Keratinocyte (primary cell): ENCODE measurements at regions not wholly inside any gene's neighbourhood (a gene's known extent, or its start where the extent isn't known, plus 50 kb on each side); places are given as distances from the start of the nearest gene placed in this dataset.

ENCODE experiments used
- DNase-seq: peaks from one replicate; pipeline ENCODE4 v3.0.0-alpha.2; 2011; ENCODE audit warnings: low read depth, missing footprints, low spot score
- FAIRE-seq: peaks from 2 replicates; lab custom pipeline; 2011; peaks lifted over from hg19 to GRCh38; lab: Jason Lieb, UNC
- H2AFZ ChIP-seq: 2 replicates; pipeline ENCODE4 v1.6.0; 2012; ENCODE audit warnings: low read length, control low read depth, inconsistent platforms; ENCODE audit not compliant: control insufficient read depth
- H3K27ac ChIP-seq: 2 replicates; pipeline ENCODE4 v1.5.1; 2011; ENCODE audit warnings: low read length; ENCODE audit not compliant: control insufficient read depth, insufficient read depth
- H3K27me3 ChIP-seq: 3 replicates; pipeline ENCODE4 v1.6.0; 2011; ENCODE audit warnings: low read length; ENCODE audit not compliant: control insufficient read depth, insufficient read depth; ENCODE audit errors: extremely low read depth
- H3K36me3 ChIP-seq, 2 experiments: 2 replicates in 1 of 2; 3 replicates in 1 of 2; pipeline ENCODE4 v1.5.1; 2011; ENCODE audit warnings: low read length in 2 of 2, mild to moderate bottlenecking in 1 of 2; ENCODE audit not compliant: control insufficient read depth in 2 of 2, insufficient read depth in 2 of 2; ENCODE audit errors: extremely low read depth in 1 of 2
- H3K4me1 ChIP-seq: 3 replicates; pipeline ENCODE4 v1.5.1; 2011; ENCODE audit warnings: low read length; ENCODE audit not compliant: control insufficient read depth, insufficient read depth; ENCODE audit errors: extremely low read depth
- H3K4me2 ChIP-seq: 3 replicates; pipeline ENCODE4 v1.6.0; 2011; ENCODE audit warnings: low read depth, low read length; ENCODE audit not compliant: control insufficient read depth, insufficient read depth; ENCODE audit errors: extremely low read depth
- H3K4me3 ChIP-seq, 3 experiments: fragments of 200-600 bp in 1 of 3; sonication (generic) in 1 of 3; 2 replicates in 2 of 3; 3 replicates in 1 of 3; pipeline ENCODE4 v1.5.1; 2011 to 2016; ENCODE audit warnings: low read length in 3 of 3, mild to moderate bottlenecking in 3 of 3, control low read depth in 2 of 3, inconsistent platforms in 1 of 3, low read depth in 1 of 3, mixed read lengths in 1 of 3, mixed run types in 1 of 3, moderate library complexity in 1 of 3; ENCODE audit not compliant: control insufficient read depth in 2 of 3, insufficient read depth in 2 of 3; ENCODE audit errors: extremely low read depth in 1 of 3
- H3K79me2 ChIP-seq: 2 replicates; pipeline ENCODE4 v1.6.0; 2012; ENCODE audit warnings: low read length; ENCODE audit not compliant: control insufficient read depth, insufficient read depth
- H3K9ac ChIP-seq: 3 replicates; pipeline ENCODE4 v1.6.0; 2011; ENCODE audit warnings: low read length; ENCODE audit not compliant: control insufficient read depth, insufficient read depth; ENCODE audit errors: extremely low read depth
- H3K9me1 ChIP-seq: 3 replicates; pipeline ENCODE4 v1.6.0; 2011; ENCODE audit warnings: low read length; ENCODE audit not compliant: control insufficient read depth, insufficient read depth; ENCODE audit errors: extremely low read depth
- H3K9me3 ChIP-seq: 2 replicates; pipeline ENCODE4 v1.5.1; 2012; ENCODE audit warnings: low read depth, low read length; ENCODE audit not compliant: control insufficient read depth
- H4K20me1 ChIP-seq: 3 replicates; pipeline ENCODE4 v1.6.0; 2011; ENCODE audit warnings: low read length; ENCODE audit not compliant: control insufficient read depth, insufficient read depth; ENCODE audit errors: extremely low read depth
- CTCF ChIP-seq, 3 experiments: IDR thresholded peaks in 1 of 3; conservative IDR thresholded peaks in 1 of 3; optimal IDR thresholded peaks in 1 of 3; 2 replicates in 2 of 3; 3 replicates in 1 of 3; pipeline versions ENCODE3 to v1.5.1; 2011; ENCODE audit warnings: low read length in 3 of 3, mild to moderate bottlenecking in 3 of 3, moderate library complexity in 2 of 3, control low read depth in 1 of 3, inconsistent platforms in 1 of 3; ENCODE audit not compliant: insufficient read depth in 2 of 3; ENCODE audit errors: extremely low read depth in 1 of 3
- EZH2 ChIP-seq: IDR thresholded peaks from one replicate; pipeline ENCODE4 v1.6.1; 2012; ENCODE audit warnings: inconsistent platforms, mild to moderate bottlenecking, low read length, moderate library complexity
- dilution Hi-C: fragments of 300-500 bp; cut with MboI; formaldehyde crosslinking; loops from one replicate; pipeline ENCODE4 v1.7.0; 2020; ENCODE audit warnings: low sequenced_read_pairs; ENCODE audit not compliant: extremely low pct_ligation_motif_present

DNA sequence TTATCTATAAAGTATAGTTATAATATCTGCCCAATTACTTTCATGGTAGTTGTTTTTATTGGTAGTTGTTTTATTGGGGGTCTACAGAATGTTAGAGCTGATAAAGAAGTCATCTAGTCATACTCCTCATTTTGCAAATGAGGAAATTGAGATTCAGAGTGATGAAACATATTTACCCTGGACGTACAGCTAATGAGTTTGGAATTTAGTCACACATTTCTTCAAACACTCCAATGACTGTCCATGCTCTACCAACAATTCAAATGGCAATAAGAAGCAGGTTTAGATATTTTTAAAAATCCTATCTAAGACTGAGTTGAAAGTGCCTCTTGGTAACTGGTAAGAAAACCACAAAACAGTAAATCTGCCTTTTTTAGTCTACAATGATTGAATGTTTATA is 98.2 kb downstream of the MAGEC1 start:
- no peak for FAIRE-seq
- H3K9me1 ChIP-seq: no peaks in the 10 kb centered on the region
- no peak for DNase-seq
- TF ChIP-seq CTCF (optimal IDR thresholded peaks at IDR 0.05 in 1 of 3, IDR thresholded peaks at IDR 0.05 in 1 of 3, conservative IDR thresholded peaks at IDR 0.05 in 1 of 3; ENCODE audit: extremely low read depth in 1 of 3, insufficient read depth in 2 of 3, low read length in 3 of 3): no peak
- TF ChIP-seq EZH2: no peak
- H3K36me3 ChIP-seq: no peaks in the 10 kb centered on the region
- dilution Hi-C loops: no loop called here
- no peak overlapping the region for H3K27ac ChIP-seq
- H3K4me3 ChIP-seq: no peak overlapping the region
- no peaks in the 10 kb centered on the region for H3K79me2 ChIP-seq
- H3K9me3 ChIP-seq: no peaks in the 10 kb centered on the region
- H2AFZ ChIP-seq: no peak overlapping the region
- no peaks in the 10 kb centered on the region for H3K27me3 ChIP-seq
- H3K9ac ChIP-seq: no peak overlapping the region
- no peaks in the 10 kb centered on the region for H4K20me1 ChIP-seq
- H3K4me2 ChIP-seq: no peak overlapping the region
- no peaks in the 10 kb centered on the region for H3K4me1 ChIP-seq

DNA sequence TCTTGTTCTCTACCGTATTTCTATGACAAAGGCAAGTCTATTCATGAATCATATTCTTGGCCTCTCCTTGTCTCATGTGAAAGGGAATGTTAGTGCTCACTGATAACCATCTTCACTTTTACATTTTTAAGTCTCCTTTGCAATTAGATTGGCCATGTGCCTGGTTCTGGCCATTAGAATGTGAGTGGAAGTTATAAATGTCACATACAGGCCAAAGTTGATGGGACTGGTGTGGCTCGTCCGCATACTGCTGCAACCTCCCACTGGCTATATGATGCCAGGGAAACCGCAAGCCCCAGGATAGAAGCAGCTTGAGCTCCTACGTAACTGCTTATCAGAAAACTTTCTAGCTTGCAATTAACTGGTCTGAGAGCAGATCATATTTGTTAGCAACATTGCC is 86.1 kb downstream of the MAGEC1 start:
- no peak for DNase-seq

More for the DNA sequence above, 86.1 kb downstream of the MAGEC1 start:
- FAIRE-seq: no peak
- no peaks in the 10 kb centered on the region for H3K9me3 ChIP-seq
- no peak overlapping the region for H2AFZ ChIP-seq
- H3K4me3 ChIP-seq: no peak overlapping the region
- no peak overlapping the region for H3K9ac ChIP-seq
- no peak overlapping the region for H3K4me2 ChIP-seq
- H3K4me1 ChIP-seq: no peaks in the 10 kb centered on the region
- TF ChIP-seq CTCF (optimal IDR thresholded peaks at IDR 0.05 in 1 of 3, IDR thresholded peaks at IDR 0.05 in 1 of 3, conservative IDR thresholded peaks at IDR 0.05 in 1 of 3; ENCODE audit: extremely low read depth in 1 of 3, insufficient read depth in 2 of 3, low read length in 3 of 3) (no peak), EZH2 (no peak)
- H3K27ac ChIP-seq: no peak overlapping the region
- no peaks in the 10 kb centered on the region for H3K79me2 ChIP-seq
- no peaks in the 10 kb centered on the region for H3K36me3 ChIP-seq
- no peaks in the 10 kb centered on the region for H3K27me3 ChIP-seq
- H4K20me1 ChIP-seq: no peaks in the 10 kb centered on the region
- dilution Hi-C loops: no loop called here
- no peaks in the 10 kb centered on the region for H3K9me1 ChIP-seq
